HepG2 (cell line): ENCODE measurements at regions not wholly inside any gene's neighbourhood (a gene's known extent, or its start where the extent isn't known, plus 50 kb on each side); places are given as distances from the start of the nearest gene placed in this dataset.

ENCODE experiments used
- HIVEP1 ChIP-seq: sonication (generic); formaldehyde crosslinking; IDR thresholded peaks from 2 replicates; pipeline ENCODE4 v1.4.0; 2020; ENCODE audit warnings: mild to moderate bottlenecking, missing genetic modification reagents
- NFE2 ChIP-seq: sonication (generic); formaldehyde crosslinking; IDR thresholded peaks from 2 replicates; pipeline ENCODE4 v1.4.0; 2020; ENCODE audit warnings: missing genetic modification reagents
- PBX2 ChIP-seq: IDR thresholded peaks from 2 replicates; pipeline ENCODE4 v1.6.1; 2016; ENCODE audit warnings: control low read depth
- POLR2AphosphoS5 ChIP-seq: IDR thresholded peaks from 2 replicates; pipeline ENCODE4 v1.6.1; 2012; ENCODE audit warnings: low read depth, low read length
- RAD51 ChIP-seq: fragments of 450-650 bp; IDR thresholded peaks from 2 replicates; pipeline ENCODE4 v1.6.1; 2016; ENCODE audit warnings: borderline replicate concordance
- SALL2 ChIP-seq: sonication (generic); formaldehyde crosslinking; IDR thresholded peaks from 2 replicates; pipeline ENCODE4 v1.8.1; 2023; ENCODE audit warnings: mild to moderate bottlenecking, missing genetic modification reagents, inconsistent platforms
- TF ChIP-seq, protein P1 (sequence below): sonication (generic); formaldehyde crosslinking; IDR thresholded peaks from 2 replicates; pipeline ENCODE4 v1.5.0; 2020; ENCODE audit warnings: mild to moderate bottlenecking, missing genetic modification reagents, moderate library complexity

DNA sequence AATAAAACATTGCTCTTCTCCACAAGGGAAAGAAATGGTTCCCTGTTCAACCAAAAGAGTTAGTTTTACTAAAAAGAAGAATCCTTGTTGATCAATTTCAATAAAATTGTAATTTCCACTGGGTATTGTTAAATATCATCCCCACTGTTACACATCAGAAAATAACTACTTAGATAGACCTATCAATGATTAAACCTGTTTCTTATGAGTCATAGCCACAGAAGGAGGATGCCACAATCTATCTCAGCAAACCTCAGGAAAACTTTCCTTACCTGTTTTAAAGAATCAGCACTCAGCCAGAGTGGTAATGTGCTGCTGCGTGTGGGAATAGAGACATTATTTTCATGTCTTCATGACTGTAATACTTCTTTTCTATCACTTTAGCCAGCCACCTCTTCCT, 72.5 kb upstream of the RPS4Y2 start:
- TF ChIP-seq NFE2 (CRISPR knock-in tag) (no peak), HIVEP1 (no peak), RAD51 (no peak), PBX2 (CRISPR knock-in tag) (no peak), POLR2AphosphoS5 (no peak), SALL2 (CRISPR knock-in tag) (no peak)
- TF ChIP-seq, protein P1, sequence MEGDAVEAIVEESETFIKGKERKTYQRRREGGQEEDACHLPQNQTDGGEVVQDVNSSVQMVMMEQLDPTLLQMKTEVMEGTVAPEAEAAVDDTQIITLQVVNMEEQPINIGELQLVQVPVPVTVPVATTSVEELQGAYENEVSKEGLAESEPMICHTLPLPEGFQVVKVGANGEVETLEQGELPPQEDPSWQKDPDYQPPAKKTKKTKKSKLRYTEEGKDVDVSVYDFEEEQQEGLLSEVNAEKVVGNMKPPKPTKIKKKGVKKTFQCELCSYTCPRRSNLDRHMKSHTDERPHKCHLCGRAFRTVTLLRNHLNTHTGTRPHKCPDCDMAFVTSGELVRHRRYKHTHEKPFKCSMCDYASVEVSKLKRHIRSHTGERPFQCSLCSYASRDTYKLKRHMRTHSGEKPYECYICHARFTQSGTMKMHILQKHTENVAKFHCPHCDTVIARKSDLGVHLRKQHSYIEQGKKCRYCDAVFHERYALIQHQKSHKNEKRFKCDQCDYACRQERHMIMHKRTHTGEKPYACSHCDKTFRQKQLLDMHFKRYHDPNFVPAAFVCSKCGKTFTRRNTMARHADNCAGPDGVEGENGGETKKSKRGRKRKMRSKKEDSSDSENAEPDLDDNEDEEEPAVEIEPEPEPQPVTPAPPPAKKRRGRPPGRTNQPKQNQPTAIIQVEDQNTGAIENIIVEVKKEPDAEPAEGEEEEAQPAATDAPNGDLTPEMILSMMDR (CRISPR knock-in tag), result no peak
